ENCODE measurements at regions not wholly inside any gene's neighbourhood (a gene's known extent, or its start where the extent isn't known, plus 50 kb on each side); places are given as distances from the start of the nearest gene placed in this dataset.

- no peak for TF ChIP-seq JUND (IDR thresholded peaks at IDR 0.05; ENCODE audit: low read depth)
- DNase-seq (ENCODE audit: low read depth in 1 of 2, low spot score in 1 of 2), result no peak
- in situ Hi-C loops (cut with HindIII; ENCODE audit: low pct_unique_long_range_greater_than_20kb, low sequenced_read_pairs), result no loop called here
Measured at GRCh38 chr12:98238515-98239130, 276.8 kb upstream of the TMPO start.

GRCh38 chr12:98243190-98243589 lies 272.2 kb upstream of the TMPO start:
- no peak for DNase-seq (ENCODE audit: low read depth in 1 of 2, low spot score in 1 of 2)
- TF ChIP-seq JUND (IDR thresholded peaks at IDR 0.05; ENCODE audit: low read depth), result no peak
- in situ Hi-C loops (cut with HindIII; ENCODE audit: low pct_unique_long_range_greater_than_20kb, low sequenced_read_pairs), result no loop called here

- no peak for DNase-seq (ENCODE audit: low read depth in 1 of 2, low spot score in 1 of 2)
Measured at GRCh38 chr12:98244136-98244535, 271.3 kb upstream of the TMPO start.

GRCh38 chr12:98253207-98254037 lies 262.0 kb upstream of the TMPO start:
- TF ChIP-seq JUND (IDR thresholded peaks at IDR 0.05; ENCODE audit: low read depth), result no peak
- no peak for DNase-seq (ENCODE audit: low read depth in 1 of 2, low spot score in 1 of 2)
- in situ Hi-C loops (cut with HindIII; ENCODE audit: low pct_unique_long_range_greater_than_20kb, low sequenced_read_pairs), result no loop called here

More at GRCh38 chr12:98244136-98244535, 271.3 kb upstream of the TMPO start:
- in situ Hi-C loops (cut with HindIII; ENCODE audit: low pct_unique_long_range_greater_than_20kb, low sequenced_read_pairs), result no loop called here
- no peak for TF ChIP-seq JUND (IDR thresholded peaks at IDR 0.05; ENCODE audit: low read depth)

GRCh38 chr12:98256830-98257229 lies 258.6 kb upstream of the TMPO start:
- in situ Hi-C loops (cut with HindIII; ENCODE audit: low pct_unique_long_range_greater_than_20kb, low sequenced_read_pairs), result no loop called here
- no peak for DNase-seq (ENCODE audit: low read depth in 1 of 2, low spot score in 1 of 2)
- no peak for TF ChIP-seq JUND (IDR thresholded peaks at IDR 0.05; ENCODE audit: low read depth)

GRCh38 chr12:98259693-98260092 lies 255.7 kb upstream of the TMPO start:
- no peak for DNase-seq (ENCODE audit: low read depth in 1 of 2, low spot score in 1 of 2)
- TF ChIP-seq JUND (IDR thresholded peaks at IDR 0.05; ENCODE audit: low read depth), result no peak
- in situ Hi-C loops (cut with HindIII; ENCODE audit: low pct_unique_long_range_greater_than_20kb, low sequenced_read_pairs), result no loop called here

GRCh38 chr12:98260276-98260675 lies 255.1 kb upstream of the TMPO start:
- no peak for TF ChIP-seq JUND (IDR thresholded peaks at IDR 0.05; ENCODE audit: low read depth)
- in situ Hi-C loops (cut with HindIII; ENCODE audit: low pct_unique_long_range_greater_than_20kb, low sequenced_read_pairs), result no loop called here
- no peak for DNase-seq (ENCODE audit: low read depth in 1 of 2, low spot score in 1 of 2)

GRCh38 chr12:98262902-98263301 lies 252.5 kb upstream of the TMPO start:
- in situ Hi-C loops (cut with HindIII; ENCODE audit: low pct_unique_long_range_greater_than_20kb, low sequenced_read_pairs), result no loop called here
- no peak for DNase-seq (ENCODE audit: low read depth in 1 of 2, low spot score in 1 of 2)
- TF ChIP-seq JUND (IDR thresholded peaks at IDR 0.05; ENCODE audit: low read depth), result no peak

GRCh38 chr12:98274430-98275130 lies 240.8 kb upstream of the TMPO start:
- TF ChIP-seq JUND (IDR thresholded peaks at IDR 0.05; ENCODE audit: low read depth), result no peak
- no peak for DNase-seq (ENCODE audit: low read depth in 1 of 2, low spot score in 1 of 2)
- in situ Hi-C loops (cut with HindIII; ENCODE audit: low pct_unique_long_range_greater_than_20kb, low sequenced_read_pairs), result no loop called here

- in situ Hi-C loops (cut with HindIII; ENCODE audit: low pct_unique_long_range_greater_than_20kb, low sequenced_read_pairs), result no loop called here
- no peak for TF ChIP-seq JUND (IDR thresholded peaks at IDR 0.05; ENCODE audit: low read depth)
- no peak for DNase-seq (ENCODE audit: low read depth in 1 of 2, low spot score in 1 of 2)
Measured at GRCh38 chr12:98275131-98275475, 240.3 kb upstream of the TMPO start.

- no peak for TF ChIP-seq JUND (IDR thresholded peaks at IDR 0.05; ENCODE audit: low read depth)
- in situ Hi-C loops (cut with HindIII; ENCODE audit: low pct_unique_long_range_greater_than_20kb, low sequenced_read_pairs), result no loop called here
- no peak for DNase-seq (ENCODE audit: low read depth in 1 of 2, low spot score in 1 of 2)
Measured at GRCh38 chr12:98280152-98280551, 235.2 kb upstream of the TMPO start.

GRCh38 chr12:98280621-98281020 lies 234.8 kb upstream of the TMPO start:
- in situ Hi-C loops (cut with HindIII; ENCODE audit: low pct_unique_long_range_greater_than_20kb, low sequenced_read_pairs), result no loop called here
- no peak for DNase-seq (ENCODE audit: low read depth in 1 of 2, low spot score in 1 of 2)
- no peak for TF ChIP-seq JUND (IDR thresholded peaks at IDR 0.05; ENCODE audit: low read depth)

GRCh38 chr12:98291828-98292227 lies 223.6 kb upstream of the TMPO start:
- no peak for TF ChIP-seq JUND (IDR thresholded peaks at IDR 0.05; ENCODE audit: low read depth)
- in situ Hi-C loops (cut with HindIII; ENCODE audit: low pct_unique_long_range_greater_than_20kb, low sequenced_read_pairs), result no loop called here
- DNase-seq (ENCODE audit: low read depth in 1 of 2, low spot score in 1 of 2), result no peak

Measured in T47D (cell line).